ENCODE measurements at regions not wholly inside any gene's neighbourhood (a gene's known extent, or its start where the extent isn't known, plus 50 kb on each side); places are given as distances from the start of the nearest gene placed in this dataset.
"Not testable (repeated sequence)": the region's sequence is repeated elsewhere in the genome, so short reads cannot be mapped to it uniquely, and the experiment has no call there.

- DNase-seq, result not testable (repeated sequence)
Measured at GRCh38 chr9:68593760-68594159, 53.1 kb upstream of the TMEM252 start.

- no peak for DNase-seq
Measured at GRCh38 chr9:68595868-68596267, 55.2 kb upstream of the TMEM252 start.

DNA sequence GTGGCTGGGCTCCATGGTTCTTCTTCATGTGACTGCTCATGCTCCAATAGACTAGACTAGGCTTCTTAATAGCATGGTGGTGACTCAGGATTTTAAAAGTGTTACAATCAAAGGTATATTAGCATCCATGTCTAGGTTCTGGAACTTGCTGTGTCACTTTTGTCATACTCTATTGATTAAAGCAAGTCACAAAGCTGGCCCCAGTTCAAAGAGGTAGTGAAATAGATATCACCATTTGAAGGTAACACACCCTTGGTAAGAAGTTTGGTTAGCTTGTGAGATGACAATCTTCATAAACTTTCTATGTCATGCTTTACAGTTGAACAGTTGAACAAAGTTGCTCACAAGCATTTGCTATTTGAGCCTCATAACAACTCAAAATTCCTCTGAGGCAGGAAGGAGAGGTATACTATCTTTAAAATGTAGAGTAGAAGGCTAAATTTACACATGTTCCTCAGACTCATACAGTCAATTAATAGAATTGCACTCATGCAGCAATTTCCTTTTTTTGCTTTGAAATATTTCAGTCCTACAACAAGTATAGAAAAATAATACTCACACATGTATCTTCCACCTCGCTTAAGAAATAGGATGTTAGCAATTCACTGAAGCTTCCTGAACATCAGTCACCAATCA lies 56.8 kb upstream of the TMEM252 start:
- DNase-seq, result no peak

- DNase-seq, result no peak
Measured at GRCh38 chr9:68599826-68600225, 59.1 kb upstream of the TMEM252 start.

DNA sequence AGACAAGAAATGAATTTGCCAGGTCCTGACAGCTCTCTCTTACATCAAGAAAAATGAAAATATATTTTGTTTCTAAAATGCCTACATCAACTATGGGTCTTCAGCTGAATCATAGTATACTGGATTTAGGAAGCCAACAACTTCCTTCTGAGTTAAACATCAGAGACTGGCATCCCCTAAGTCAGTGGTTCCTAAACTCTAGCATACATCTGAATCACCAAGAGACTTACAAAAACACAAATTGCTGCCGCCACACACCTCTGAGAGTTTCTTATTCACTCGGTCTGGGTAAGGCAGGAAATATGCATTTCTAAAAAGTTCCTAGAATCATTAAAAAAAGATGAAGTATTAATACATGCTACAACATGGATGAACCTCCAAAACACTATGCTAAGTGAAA lies 60.4 kb upstream of the TMEM252 start:
- no peak for DNase-seq

DNA sequence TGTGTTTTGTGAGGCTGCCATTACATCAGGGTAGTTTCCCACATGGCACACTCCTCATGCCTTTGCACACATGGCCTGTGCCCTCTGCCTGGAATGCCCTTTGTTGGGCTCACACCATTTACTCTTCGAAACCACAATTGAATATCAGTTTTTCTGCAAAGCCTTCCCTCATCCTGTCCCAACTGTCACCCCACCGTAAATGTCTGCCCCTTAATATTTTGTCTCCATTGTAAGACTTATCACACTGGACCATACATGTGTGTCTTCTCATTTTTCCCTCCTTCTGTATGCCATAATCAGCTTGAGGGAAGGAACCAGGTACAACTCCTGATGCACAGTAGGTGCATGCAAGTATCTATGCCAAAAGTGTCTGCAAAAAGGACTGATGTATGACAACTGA lies 62.7 kb upstream of the TMEM252 start:
- no peak for DNase-seq

DNA sequence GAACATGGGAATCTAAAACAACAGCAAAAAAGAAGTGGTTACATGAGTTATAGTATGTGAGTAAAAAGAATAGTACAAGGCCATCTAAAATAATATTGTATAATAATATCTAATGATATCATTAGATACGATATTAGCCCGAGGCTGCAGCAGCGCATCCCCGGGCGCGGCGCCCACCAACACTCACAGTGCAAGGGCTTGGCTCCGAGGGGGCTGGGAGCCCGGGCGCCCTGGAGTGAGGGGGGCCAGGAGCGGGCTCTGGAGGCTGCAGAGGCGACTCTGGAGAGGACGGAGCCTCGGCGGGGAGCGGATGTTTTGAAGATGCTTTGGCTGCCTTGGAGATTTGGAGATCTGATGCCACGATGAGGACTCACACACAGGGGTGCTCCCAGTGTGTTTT lies 68.1 kb upstream of the TMEM252 start:
- DNase-seq, result no peak

- DNase-seq, result no peak
Measured at GRCh38 chr9:68609901-68610415, 69.3 kb upstream of the TMEM252 start.

GRCh38 chr9:68614121-68614520 lies 73.4 kb upstream of the TMEM252 start:
- no peak for DNase-seq

GRCh38 chr9:68617011-68617410 lies 76.3 kb upstream of the TMEM252 start:
- not testable (repeated sequence) for DNase-seq

DNA sequence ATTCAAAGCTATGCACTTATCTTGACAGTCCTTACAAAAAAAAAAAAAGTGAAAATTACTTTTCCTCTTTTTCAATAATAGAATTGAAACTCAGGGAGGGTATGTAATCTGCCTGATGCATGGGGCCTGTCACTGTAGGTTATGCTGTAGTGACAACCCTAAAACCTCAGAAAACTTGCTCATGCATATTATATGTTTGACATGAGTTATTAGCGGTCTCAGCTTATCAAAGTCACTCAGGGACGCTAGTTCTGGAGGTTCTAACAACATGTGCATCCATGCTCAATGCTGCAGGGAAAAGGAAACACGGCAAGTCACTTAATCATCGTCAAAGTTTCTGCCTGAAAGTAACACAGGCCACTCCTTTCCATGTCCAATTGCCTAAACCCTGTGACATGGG lies 78.4 kb upstream of the TMEM252 start:
- DNase-seq, result no peak

DNA sequence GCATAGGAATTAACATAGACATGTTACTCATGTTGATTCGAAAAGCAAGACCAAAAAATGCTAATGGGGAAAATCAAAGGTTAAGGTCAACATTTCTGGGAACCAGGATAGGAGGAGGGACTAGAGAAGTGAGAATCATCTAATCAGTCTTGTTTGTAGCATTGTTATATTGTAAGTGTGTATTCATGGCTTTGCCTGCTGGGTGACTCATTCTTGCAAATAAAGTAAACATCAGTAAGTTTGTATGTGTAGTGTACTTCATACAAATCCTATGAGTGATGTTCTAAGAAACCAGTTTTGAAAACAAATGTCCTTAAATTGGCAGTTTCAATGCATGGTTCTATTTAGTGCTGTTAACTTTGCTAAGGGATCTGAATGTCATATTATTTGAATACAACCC lies 79.0 kb upstream of the TMEM252 start:
- no peak for DNase-seq

DNA sequence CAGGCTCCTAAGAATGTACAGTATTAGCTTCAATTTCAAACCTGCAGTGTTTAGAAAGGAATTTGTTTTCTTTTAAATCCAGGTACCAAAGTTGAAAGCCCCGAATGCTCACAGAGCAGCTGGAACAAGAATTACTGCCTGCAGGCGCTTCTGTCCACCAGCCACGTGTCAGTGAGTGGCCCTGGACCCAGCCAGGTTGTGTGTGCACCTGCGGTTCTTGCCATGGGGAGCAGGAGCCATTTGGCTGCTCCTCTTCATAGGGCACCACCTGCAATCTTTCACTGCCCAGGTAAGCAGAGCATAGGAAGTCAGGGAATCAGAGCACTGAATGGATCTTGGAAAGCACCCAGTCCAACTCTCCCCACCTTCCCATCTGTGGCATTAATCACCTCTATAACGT lies 79.5 kb upstream of the PIP5K1B start:
- no peak for DNase-seq

GRCh38 chr9:68626526-68626925 lies 78.5 kb upstream of the PIP5K1B start:
- DNase-seq, result no peak

DNA sequence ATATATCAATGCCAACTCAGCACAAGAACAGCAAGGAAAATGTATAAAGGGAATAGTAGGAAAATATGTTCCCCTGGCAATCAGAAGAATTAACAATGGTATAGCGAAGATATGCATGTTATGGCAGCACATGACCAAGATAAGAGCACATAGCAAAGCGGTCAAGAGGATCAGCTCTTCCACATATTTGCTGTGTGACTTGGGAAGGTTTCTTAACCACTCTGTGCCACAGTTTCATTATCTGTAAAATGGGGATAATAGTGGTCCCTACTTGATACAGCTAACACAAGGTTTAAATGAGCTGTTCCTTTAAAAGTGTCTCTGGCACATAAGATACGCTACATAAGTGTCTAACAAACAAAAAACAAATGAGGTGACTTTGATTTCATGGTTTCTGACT lies 77.9 kb upstream of the PIP5K1B start:
- DNase-seq, result no peak

DNA sequence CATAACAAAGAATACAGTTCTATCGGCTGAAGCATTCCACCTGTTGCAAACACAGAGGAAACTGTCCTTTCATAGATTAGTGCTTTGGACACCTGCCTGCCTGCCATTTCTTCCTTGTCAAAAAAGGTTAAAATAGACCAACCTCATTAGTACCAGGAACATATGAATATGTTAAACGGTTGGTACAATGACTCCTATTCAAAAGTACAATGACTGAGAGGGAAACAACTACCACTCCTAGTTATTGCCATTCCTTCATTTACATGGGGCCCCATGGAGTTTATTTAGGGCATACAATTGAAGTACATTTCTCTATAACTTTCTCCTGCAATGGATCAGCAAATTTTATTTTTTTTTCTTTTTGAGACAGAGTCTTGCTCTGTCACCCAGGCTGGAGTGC lies 77.4 kb upstream of the PIP5K1B start:
- no peak for DNase-seq

DNA sequence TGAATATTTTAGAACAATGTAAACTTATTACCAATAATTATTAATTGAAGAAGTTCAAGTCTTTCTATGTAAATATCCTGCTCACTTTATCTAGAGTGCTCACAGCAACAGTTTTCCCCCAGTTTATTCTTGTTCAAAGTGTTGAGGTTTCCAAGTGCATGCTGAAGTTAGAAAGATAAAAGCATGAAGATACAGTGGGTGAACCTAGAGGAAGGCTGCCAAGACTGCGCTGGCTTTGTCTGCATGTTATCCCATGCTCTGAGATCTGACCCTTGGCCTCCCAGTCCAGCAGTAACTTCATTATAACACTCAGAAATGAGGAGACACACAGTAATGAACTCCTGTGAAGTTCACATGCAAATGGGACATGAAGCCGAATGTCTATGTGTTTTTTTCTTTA lies 76.0 kb upstream of the PIP5K1B start:
- no peak for DNase-seq

DNA sequence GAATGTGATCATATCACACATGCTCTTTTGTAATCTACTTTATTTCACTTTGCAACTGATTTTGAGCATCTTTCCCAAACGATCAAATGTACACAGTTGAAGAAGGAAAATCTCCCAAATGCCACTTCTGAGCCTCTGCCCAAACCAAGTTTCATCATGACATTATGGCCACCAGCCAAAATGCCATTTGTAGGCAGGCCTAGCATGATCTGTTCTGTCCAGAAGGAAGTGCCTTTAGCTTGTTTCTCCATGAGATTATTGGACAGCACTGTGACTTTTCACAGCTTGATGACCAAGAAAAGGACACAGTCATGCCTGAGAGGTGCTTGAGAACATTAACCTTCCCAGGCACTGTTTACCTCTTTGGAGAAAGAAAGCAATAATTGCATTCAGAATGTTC lies 73.2 kb upstream of the PIP5K1B start:
- peak in 2 of 4 experiments; percentile 9 to 16 for DNase-seq

GRCh38 chr9:68637020-68637419 lies 68.0 kb upstream of the PIP5K1B start:
- DNase-seq, result no peak

DNA sequence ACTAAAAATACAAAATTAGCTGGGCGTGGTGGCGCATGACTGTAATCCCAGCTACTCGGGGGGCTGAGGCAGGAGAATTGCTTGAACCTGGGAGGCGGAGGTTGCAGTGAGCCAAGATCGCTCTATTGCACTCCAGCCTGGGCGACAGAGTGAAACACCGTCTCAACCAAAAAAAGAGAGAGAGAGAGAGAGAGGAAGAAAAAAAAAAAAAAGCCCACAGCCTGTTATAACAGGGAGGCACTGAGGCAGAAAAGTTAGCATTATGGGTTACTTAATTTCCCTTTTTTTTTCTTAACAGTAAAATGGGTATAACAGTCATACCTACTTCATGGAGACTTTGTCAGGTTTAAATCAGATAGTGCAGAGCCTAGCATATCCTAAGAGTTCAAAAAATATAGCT lies 65.8 kb upstream of the PIP5K1B start:
- not testable (repeated sequence) for DNase-seq

DNA sequence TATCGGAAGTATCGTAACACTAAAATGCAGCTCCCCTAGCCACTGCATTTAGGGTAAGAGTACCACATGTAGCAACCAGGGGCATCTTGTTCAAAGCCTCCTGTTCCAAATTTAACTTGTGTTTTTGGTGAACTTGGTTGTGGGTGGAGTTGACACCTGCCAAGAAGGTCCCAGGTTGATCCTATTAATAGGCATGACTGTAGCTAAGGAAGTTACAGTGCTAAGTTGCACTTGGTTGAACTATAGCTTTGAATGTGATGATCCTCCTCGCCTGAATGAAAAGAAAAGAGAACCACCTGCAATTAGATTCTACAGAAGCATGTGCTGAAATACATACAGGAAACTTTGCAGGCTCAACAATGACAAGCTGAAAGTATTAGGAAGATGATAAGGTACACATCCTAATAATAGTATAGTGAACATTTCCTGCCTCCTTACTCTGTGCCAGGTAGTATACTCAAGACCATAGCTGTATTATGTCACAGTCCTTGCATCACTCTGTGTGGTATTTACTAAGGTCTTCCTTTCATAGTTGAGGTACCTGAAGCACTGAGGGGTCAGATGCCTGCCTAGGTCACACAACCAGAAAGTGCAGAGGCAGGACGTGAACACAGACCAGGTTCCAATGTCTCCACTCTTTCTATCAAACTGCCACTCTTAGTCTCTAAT lies 64.5 kb upstream of the PIP5K1B start:
- DNase-seq, result no peak

DNA sequence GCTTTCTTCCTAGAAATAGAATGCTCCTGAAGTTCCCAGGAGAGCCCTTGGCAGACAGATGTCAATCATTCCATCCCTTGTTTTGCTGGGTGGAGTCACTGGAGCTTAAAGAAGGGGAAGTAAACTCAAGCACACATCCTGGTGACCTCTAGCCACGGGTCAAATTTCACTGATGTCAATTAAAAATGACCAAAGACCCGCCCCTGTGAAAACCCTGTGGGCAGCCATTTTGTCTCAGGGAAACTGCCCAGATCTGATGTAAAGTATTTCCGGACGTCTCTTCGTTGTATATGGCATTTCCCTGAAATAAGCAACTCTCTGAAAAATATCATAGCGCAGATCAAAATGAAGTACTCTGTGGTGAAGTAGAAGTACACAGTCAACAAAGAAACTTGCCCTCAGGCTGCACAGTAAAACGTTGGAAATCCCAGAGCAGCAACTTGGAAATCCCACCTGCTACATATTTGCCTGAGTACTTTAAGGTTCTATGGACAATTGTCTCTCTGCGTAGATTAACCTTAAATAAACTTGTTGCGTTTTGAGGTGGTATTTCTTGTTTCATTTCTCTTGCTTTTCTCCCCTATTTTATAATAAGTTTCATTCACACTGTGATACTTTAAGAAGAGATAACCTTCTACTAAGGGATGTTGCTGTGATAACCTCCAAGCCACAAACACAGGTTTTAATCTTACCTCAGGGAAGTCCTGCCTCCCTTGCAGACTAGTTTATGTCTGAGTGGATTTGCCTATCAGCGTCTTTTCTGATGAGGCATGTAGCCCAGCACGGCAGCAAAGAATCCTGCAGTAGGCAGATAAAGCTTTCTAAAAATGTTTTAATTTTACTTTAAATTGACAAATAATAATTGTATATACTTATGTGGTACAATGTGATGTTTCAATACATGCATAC lies 60.9 kb upstream of the PIP5K1B start:
- DNase-seq, result peak in 3 of 4 experiments; percentile 22 to 26 (median 23)

GRCh38 chr9:68644831-68645230 lies 60.2 kb upstream of the PIP5K1B start:
- DNase-seq, result peak in 3 of 4 experiments; percentile 5 to 47 (median 43)
